Activated B cell treated with CpG ODN at 0.5 μM for 24 hours (primary cell): ENCODE measurements at regions not wholly inside any gene's neighbourhood (a gene's known extent, or its start where the extent isn't known, plus 50 kb on each side); places are given as distances from the start of the nearest gene placed in this dataset.

Experiments used
- ATAC-seq: fragments of 200-7000 bp; cut with Tn5 transposase; one replicate; pipeline ENCODE4 v1.10.0; 2021; ENCODE audit warnings: low read depth, mild to moderate bottlenecking, moderate library complexity
- CTCF ChIA-PET: fragments of 350-600 bp; sonication (Branson Sonifier 250); formaldehyde crosslinking; loops from one replicate; lab custom pipeline; 2021; ENCODE audit warnings: antibody characterized with exemption; lab: Charles Lee
- POLR2A ChIA-PET: fragments of 350-600 bp; sonication (Branson Sonifier 250); formaldehyde crosslinking; loops from one replicate; lab custom pipeline; 2021; ENCODE audit warnings: antibody characterized with exemption; lab: Charles Lee
- DNase-seq: peaks from one replicate; pipeline ENCODE4 v3.0.0; 2022
- H3K27ac Mint-ChIP-seq: one replicate; pipeline ENCODE4 v1.8.0; 2020; ENCODE audit warnings: mixed read lengths
- H3K27me3 Mint-ChIP-seq: one replicate; pipeline ENCODE4 v1.8.0; 2021; ENCODE audit warnings: mixed read lengths
- H3K36me3 Mint-ChIP-seq: one replicate; pipeline ENCODE4 v1.8.0; 2021; ENCODE audit warnings: low read depth, mixed read lengths
- H3K4me1 Mint-ChIP-seq: one replicate; pipeline ENCODE4 v1.8.0; 2021; ENCODE audit warnings: mixed read lengths
- H3K4me3 Mint-ChIP-seq: one replicate; pipeline ENCODE4 v1.8.0; 2020; ENCODE audit warnings: mild to moderate bottlenecking, mixed read lengths
- H3K9me3 Mint-ChIP-seq: one replicate; pipeline ENCODE4 v1.8.0; 2020; ENCODE audit warnings: mixed read lengths
- CTCF ChIP-seq: fragments of 200-600 bp; IDR thresholded peaks from one replicate; pipeline ENCODE4 v1.8.0; 2022; ENCODE audit warnings: antibody characterized with exemption, mild to moderate bottlenecking
- intact Hi-C: fragments of 100-400 bp; cut with micrococcal nuclease; formaldehyde crosslinking; loops from one replicate; pipeline ENCODE4 v1.15.1; 2024

GRCh38 chr9:82128011-82128696, 139.6 kb downstream of the SPATA31D1 start:
- POLR2A ChIA-PET: interaction anchor here (0.6 to 1.2 kb wide), 5 partner anchors 22 to 438 kb away, joined by 3 to 4 read pairs (median 3); partner anchors contain the start of gene TLE1
- CTCF ChIA-PET: interaction anchor here (0.6 to 1.7 kb wide), 3 partner anchors 11 to 534 kb away, joined by 3 to 6 read pairs (median 3); no protein-coding TSS in a partner anchor
- H3K27ac Mint-ChIP-seq: peak overlapping the region; percentile 84
- peaks cover 72% of the 10 kb centered on the region for H3K4me1 Mint-ChIP-seq
- no peaks in the 10 kb centered on the region for H3K27me3 Mint-ChIP-seq
- TF ChIP-seq CTCF: no peak
- ATAC-seq (peak; percentile 90), DNase-seq (no peak)
- peak overlapping the region; percentile 60 for H3K4me3 Mint-ChIP-seq
- H3K36me3 Mint-ChIP-seq: no peaks in the 10 kb centered on the region
- intact Hi-C loops: loop anchor here (1.0 to 2.0 kb wide), 4 partner anchors 37 to 438 kb away; no protein-coding TSS in a partner anchor
- no peaks in the 10 kb centered on the region for H3K9me3 Mint-ChIP-seq

GRCh38 chr9:82129708-82130107, 141.1 kb downstream of the SPATA31D1 start:
- POLR2A ChIA-PET: no interaction called here
- H3K36me3 Mint-ChIP-seq: no peaks in the 10 kb centered on the region
- peaks cover 76% of the 10 kb centered on the region for H3K4me1 Mint-ChIP-seq
- H3K27me3 Mint-ChIP-seq: no peaks in the 10 kb centered on the region
- ATAC-seq: no peak
- DNase-seq: no peak
- peak overlapping the region; percentile 6 for H3K27ac Mint-ChIP-seq
- TF ChIP-seq CTCF: no peak
- CTCF ChIA-PET: no interaction called here
- no peak overlapping the region for H3K4me3 Mint-ChIP-seq
- no peaks in the 10 kb centered on the region for H3K9me3 Mint-ChIP-seq
- intact Hi-C loops: loop anchor here (2.0 kb wide), 1 partner anchor 401 kb away; no protein-coding TSS in a partner anchor

GRCh38 chr9:82130331-82131042, 141.9 kb downstream of the SPATA31D1 start:
- intact Hi-C loops: no loop called here
- TF ChIP-seq CTCF: no peak
- ATAC-seq: no peak
- ChIA-PET POLR2A (no interaction called here), CTCF (no interaction called here)
- Mint-ChIP-seq H3K27ac (peak overlapping the region; percentile 14), H3K4me1 (peaks cover 72% of the 10 kb centered on the region), H3K9me3 (peaks cover under 1% of the 10 kb centered on the region), H3K36me3 (no peaks in the 10 kb centered on the region), H3K27me3 (no peaks in the 10 kb centered on the region), H3K4me3 (no peak overlapping the region)
- no peak for DNase-seq

- ATAC-seq: no peak
- DNase-seq: no peak
- Mint-ChIP-seq H3K36me3 (no peaks in the 10 kb centered on the region), H3K4me3 (no peak overlapping the region), H3K27ac (no peak overlapping the region), H3K4me1 (peaks cover 71% of the 10 kb centered on the region), H3K9me3 (peaks cover 5% of the 10 kb centered on the region), H3K27me3 (no peaks in the 10 kb centered on the region)
- intact Hi-C loops: no loop called here
- CTCF ChIA-PET: no interaction called here
- POLR2A ChIA-PET: no interaction called here
- no peak for TF ChIP-seq CTCF
These were observed 142.5 kb downstream of the SPATA31D1 start for GRCh38 chr9:82131072-82131471.

- ChIA-PET POLR2A (interaction anchor here (1.0 kb wide), 1 partner anchor 39 kb away, joined by 3 read pairs; no protein-coding TSS in a partner anchor), CTCF (no interaction called here)
- ATAC-seq (no peak), DNase-seq (no peak)
- Mint-ChIP-seq H3K4me1 (peaks cover 61% of the 10 kb centered on the region), H3K27ac (peak overlapping the region; percentile 9), H3K36me3 (no peaks in the 10 kb centered on the region), H3K9me3 (peaks cover 5% of the 10 kb centered on the region), H3K4me3 (no peak overlapping the region), H3K27me3 (no peaks in the 10 kb centered on the region)
- no peak for TF ChIP-seq CTCF
- intact Hi-C loops: no loop called here
These were observed 143.5 kb downstream of the SPATA31D1 start for GRCh38 chr9:82132024-82132423.
